Upper lobe of right lung (tissue), 1 donor: ENCODE measurements at regions not wholly inside any gene's neighbourhood (a gene's known extent, or its start where the extent isn't known, plus 50 kb on each side); places are given as distances from the start of the nearest gene placed in this dataset.

Experiments used
- ATAC-seq: fragments of 200-7000 bp; cut with Tn5 transposase; one replicate; pipeline ENCODE4 v1.9.1; 2020; ENCODE audit warnings: mild to moderate bottlenecking, moderate library complexity
- DNase-seq: peaks from one replicate; pipeline ENCODE4 v3.0.0-alpha.2; 2020
- H3K27ac ChIP-seq: fragments of 200-600 bp; one replicate; pipeline ENCODE4 v1.8.0; 2022
- H3K27me3 ChIP-seq: fragments of 200-600 bp; one replicate; pipeline ENCODE4 v1.8.0; 2022; ENCODE audit warnings: mild to moderate bottlenecking
- H3K36me3 ChIP-seq: fragments of 200-600 bp; one replicate; pipeline ENCODE4 v1.8.0; 2022
- H3K4me1 ChIP-seq: fragments of 200-600 bp; one replicate; pipeline ENCODE4 v1.8.0; 2022
- H3K4me3 ChIP-seq: fragments of 200-600 bp; one replicate; pipeline ENCODE4 v1.8.0; 2022; ENCODE audit warnings: mild to moderate bottlenecking
- H3K9me3 ChIP-seq: fragments of 200-600 bp; one replicate; pipeline ENCODE4 v1.8.0; 2022
- intact Hi-C: fragments of 100-400 bp; cut with DNase I; formaldehyde crosslinking; loops from one replicate; pipeline ENCODE4 v1.11.0; 2022
- TF ChIP-seq, protein P1 (sequence below): fragments of 200-600 bp; IDR thresholded peaks from one replicate; pipeline ENCODE4 v1.8.0; 2022; ENCODE audit warnings: antibody characterized with exemption
- donor health status: DM: no; HTN: yes; CAD: no; lungs with severe emphysema.

DNA sequence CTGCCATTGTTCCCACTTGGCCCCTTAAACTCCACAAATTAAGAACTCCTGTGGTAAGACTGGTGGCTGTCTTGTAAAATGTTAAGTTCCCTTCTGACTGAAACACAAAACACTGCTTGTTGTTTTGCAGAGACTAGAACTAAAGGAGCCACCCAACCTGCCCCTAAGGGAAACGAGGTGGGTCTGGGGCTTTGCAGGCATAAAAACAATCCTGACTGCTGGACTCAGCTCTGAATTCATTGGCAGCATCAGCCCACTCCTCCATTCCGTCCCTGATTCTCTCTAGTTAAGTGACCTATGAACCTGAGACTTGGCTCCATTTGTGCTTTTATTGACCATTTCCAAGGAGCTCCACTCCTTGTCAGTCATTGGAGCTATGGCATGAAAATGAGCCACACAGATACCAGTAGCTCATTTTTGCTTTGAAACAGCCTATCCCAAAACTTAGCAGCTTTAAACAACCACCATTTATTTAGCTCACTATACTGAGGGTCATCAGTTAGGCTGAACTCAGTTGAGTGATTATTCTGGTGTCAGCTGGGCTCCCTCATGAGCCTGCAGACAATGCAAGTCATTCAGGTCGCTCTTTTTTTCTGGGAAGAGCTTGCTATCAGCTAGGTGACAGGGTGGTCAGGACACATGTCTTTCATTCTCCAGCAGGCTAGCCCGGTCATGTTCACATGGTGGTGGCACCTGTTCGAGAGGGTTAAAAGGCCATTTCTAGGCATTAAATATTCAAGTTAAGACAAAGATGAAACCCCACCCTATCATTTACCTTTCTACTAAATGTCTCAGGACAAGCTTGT is 175.1 kb upstream of the CTNNB1 start:
- H3K4me3 ChIP-seq, result no peak overlapping the region
- H3K9me3 ChIP-seq, result no peaks in the 10 kb centered on the region
- DNase-seq, result no peak
- H3K36me3 ChIP-seq, result no peaks in the 10 kb centered on the region
- intact Hi-C loops, result no loop called here
- no peaks in the 10 kb centered on the region for H3K4me1 ChIP-seq
- no peaks in the 10 kb centered on the region for H3K27me3 ChIP-seq
- no peak for ATAC-seq
- no peak overlapping the region for H3K27ac ChIP-seq
- TF ChIP-seq, protein P1, sequence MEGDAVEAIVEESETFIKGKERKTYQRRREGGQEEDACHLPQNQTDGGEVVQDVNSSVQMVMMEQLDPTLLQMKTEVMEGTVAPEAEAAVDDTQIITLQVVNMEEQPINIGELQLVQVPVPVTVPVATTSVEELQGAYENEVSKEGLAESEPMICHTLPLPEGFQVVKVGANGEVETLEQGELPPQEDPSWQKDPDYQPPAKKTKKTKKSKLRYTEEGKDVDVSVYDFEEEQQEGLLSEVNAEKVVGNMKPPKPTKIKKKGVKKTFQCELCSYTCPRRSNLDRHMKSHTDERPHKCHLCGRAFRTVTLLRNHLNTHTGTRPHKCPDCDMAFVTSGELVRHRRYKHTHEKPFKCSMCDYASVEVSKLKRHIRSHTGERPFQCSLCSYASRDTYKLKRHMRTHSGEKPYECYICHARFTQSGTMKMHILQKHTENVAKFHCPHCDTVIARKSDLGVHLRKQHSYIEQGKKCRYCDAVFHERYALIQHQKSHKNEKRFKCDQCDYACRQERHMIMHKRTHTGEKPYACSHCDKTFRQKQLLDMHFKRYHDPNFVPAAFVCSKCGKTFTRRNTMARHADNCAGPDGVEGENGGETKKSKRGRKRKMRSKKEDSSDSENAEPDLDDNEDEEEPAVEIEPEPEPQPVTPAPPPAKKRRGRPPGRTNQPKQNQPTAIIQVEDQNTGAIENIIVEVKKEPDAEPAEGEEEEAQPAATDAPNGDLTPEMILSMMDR, result no peak

DNA sequence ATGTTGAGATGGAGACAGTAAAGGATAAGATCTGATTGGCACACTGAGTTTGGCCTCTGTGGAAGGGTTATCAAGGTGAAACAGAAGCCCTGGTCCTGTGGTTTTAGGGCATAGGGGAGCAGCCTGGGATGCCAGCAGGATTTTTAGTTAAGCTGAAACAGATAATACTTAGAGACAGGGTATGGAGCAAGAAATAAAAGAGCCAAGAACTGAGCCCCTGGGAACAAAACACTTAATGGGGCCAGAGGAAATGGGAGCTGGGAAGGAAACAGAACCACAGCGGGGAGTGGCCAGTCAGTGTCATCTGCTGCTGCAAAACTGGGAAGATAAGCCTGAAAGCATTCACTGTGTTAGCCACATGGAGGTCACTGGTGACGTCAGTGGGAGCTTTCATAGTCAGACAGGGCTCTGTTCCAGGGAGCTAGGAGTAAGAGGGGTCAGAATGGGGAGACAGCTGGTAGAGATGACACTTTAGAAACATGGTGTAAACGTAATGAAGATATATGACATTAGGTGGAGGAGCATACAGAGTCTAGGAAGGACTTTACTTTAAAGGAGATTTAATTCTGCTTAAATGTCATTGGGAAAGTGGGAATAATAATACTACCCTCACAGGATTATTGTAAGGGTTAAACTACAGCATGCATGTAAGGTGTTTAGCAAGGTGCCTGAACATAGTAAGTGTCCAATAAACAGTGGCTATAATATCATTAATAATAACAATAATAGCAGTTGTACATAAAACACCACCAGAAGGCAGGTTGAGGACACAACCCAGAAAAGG is 172.7 kb upstream of the CTNNB1 start:
- TF ChIP-seq, protein P1, result no peak
- no peak for DNase-seq
- intact Hi-C loops, result no loop called here
- Histone ChIP-seq H3K27ac (no peak overlapping the region), H3K9me3 (no peaks in the 10 kb centered on the region), H3K4me3 (no peak overlapping the region), H3K27me3 (no peaks in the 10 kb centered on the region), H3K36me3 (no peaks in the 10 kb centered on the region), H3K4me1 (no peaks in the 10 kb centered on the region)
- peak; percentile 83 for ATAC-seq

DNA sequence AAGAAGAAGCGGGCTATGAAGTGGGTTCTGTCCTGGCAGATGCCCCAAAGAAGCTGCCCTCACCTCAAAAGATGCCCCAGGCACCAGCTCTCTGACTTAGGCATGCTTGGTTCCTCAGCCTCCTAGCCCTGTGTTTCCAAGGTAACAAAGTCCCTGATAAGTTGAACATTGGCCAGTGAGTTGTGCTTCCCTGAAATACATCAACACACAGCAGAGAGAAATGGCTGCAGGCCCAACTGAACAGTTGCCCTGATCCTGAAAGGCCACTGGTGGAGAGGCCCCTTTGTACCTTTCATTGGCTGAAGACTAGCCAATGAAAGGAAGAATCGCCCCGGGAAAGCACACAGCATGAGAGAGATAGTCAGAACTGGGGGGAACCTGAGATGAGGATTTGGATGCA is 169.9 kb upstream of the CTNNB1 start:
- TF ChIP-seq, protein P1, result no peak
- Histone ChIP-seq H3K36me3 (no peaks in the 10 kb centered on the region), H3K27me3 (no peaks in the 10 kb centered on the region), H3K4me1 (no peaks in the 10 kb centered on the region), H3K4me3 (no peak overlapping the region), H3K9me3 (no peaks in the 10 kb centered on the region), H3K27ac (no peak overlapping the region)
- DNase-seq (no peak), ATAC-seq (no peak)
- intact Hi-C loops, result no loop called here

DNA sequence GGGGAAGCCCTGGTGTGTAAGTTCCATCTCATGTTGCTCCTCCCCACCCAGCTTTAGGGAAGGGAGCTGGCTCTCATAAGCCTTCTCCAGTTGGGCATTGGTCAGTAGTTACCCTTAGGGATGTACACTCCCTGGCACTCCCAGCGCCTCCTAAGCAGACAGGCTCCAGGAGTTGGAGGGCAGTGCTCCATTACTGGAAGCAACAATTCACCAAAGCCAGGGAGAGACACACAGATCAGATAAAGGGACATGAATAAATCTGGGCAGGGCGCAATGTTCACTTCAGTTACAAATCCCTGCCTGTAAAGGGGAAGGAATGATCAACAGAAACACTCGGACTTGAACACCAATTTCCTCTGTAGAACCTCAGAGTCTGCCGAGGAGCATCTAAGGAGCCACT is 169.1 kb upstream of the CTNNB1 start:
- Histone ChIP-seq H3K27ac (no peak overlapping the region), H3K9me3 (no peaks in the 10 kb centered on the region), H3K4me3 (no peak overlapping the region), H3K27me3 (no peaks in the 10 kb centered on the region), H3K36me3 (no peaks in the 10 kb centered on the region), H3K4me1 (no peaks in the 10 kb centered on the region)
- ATAC-seq, result no peak
- TF ChIP-seq, protein P1, result no peak
- intact Hi-C loops, result no loop called here
- DNase-seq, result no peak

DNA sequence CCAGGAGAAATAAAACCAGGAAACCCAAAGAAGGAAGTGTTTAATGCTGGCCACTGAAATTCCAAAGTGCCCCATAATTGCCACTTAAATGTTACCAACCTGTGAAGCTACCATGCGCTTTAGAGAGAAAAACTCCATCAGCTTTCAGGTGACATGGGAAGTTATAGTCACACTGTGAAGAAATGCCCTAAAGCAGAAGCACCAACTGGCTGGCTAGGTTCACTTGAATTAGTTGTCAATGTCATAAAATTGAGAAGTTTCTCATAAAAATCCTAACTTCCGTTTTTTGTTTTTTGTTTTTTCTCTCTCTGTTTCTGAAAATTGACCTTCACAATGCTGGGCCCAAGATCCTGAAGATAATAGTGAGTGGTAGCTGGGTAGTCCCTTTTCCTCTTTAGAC is 167.9 kb upstream of the CTNNB1 start:
- H3K9me3 ChIP-seq, result no peaks in the 10 kb centered on the region
- no peaks in the 10 kb centered on the region for H3K27me3 ChIP-seq
- ATAC-seq (no peak), DNase-seq (no peak)
- H3K4me3 ChIP-seq, result no peak overlapping the region
- H3K36me3 ChIP-seq, result no peaks in the 10 kb centered on the region
- intact Hi-C loops, result no loop called here
- H3K27ac ChIP-seq, result no peak overlapping the region
- H3K4me1 ChIP-seq, result no peaks in the 10 kb centered on the region
- TF ChIP-seq, protein P1, result no peak
